ENCODE measurements at regions not wholly inside any gene's neighbourhood (a gene's known extent, or its start where the extent isn't known, plus 50 kb on each side); places are given as distances from the start of the nearest gene placed in this dataset.

GRCh38 chr13:83804356-83804962 lies 77.8 kb downstream of the SLITRK1 start:
- Histone ChIP-seq H3K9me3 (ENCODE audit: control insufficient read depth in 1 of 2, low read length in 2 of 2) (no peaks in the 10 kb centered on the region), H3K4me3 (ENCODE audit: low read length in 2 of 2) (no peak overlapping the region), H3K27ac (ENCODE audit: low read depth, low read length) (no peak overlapping the region), H3K4me1 (ENCODE audit: insufficient read depth, low read length) (no peaks in the 10 kb centered on the region), H3K27me3 (ENCODE audit: insufficient read depth, low read length) (no peaks in the 10 kb centered on the region), H3K36me3 (ENCODE audit: insufficient read depth, low read length) (no peaks in the 10 kb centered on the region)
- intact Hi-C loops (cut with micrococcal nuclease), result no loop called here
- H3K27me3 Mint-ChIP-seq, result no peaks in the 10 kb centered on the region
- DNase-seq, result no peak
- ChIA-PET POLR2A (ENCODE audit: partially characterized antibody) (no interaction called here), CTCF (ENCODE audit: partially characterized antibody) (no interaction called here)
- no peak overlapping the region for H3K27ac Mint-ChIP-seq
- H3K36me3 Mint-ChIP-seq, result no peaks in the 10 kb centered on the region
- no peak overlapping the region for H3K4me3 Mint-ChIP-seq
- H3K9me3 Mint-ChIP-seq, result peaks cover 0 to 5% (median 0%) of the 10 kb centered on the region in 8 donors
- no peaks in the 10 kb centered on the region for H3K4me1 Mint-ChIP-seq

- intact Hi-C loops (cut with micrococcal nuclease), result no loop called here
- no peaks in the 10 kb centered on the region for H3K27me3 Mint-ChIP-seq
- no peak overlapping the region for H3K27ac Mint-ChIP-seq
- Histone ChIP-seq H3K4me3 (ENCODE audit: low read length in 2 of 2) (no peak overlapping the region), H3K27ac (ENCODE audit: low read depth, low read length) (no peak overlapping the region), H3K9me3 (ENCODE audit: control insufficient read depth in 1 of 2, low read length in 2 of 2) (no peaks in the 10 kb centered on the region), H3K27me3 (ENCODE audit: insufficient read depth, low read length) (no peaks in the 10 kb centered on the region), H3K36me3 (ENCODE audit: insufficient read depth, low read length) (no peaks in the 10 kb centered on the region), H3K4me1 (ENCODE audit: insufficient read depth, low read length) (no peaks in the 10 kb centered on the region)
- H3K4me3 Mint-ChIP-seq, result no peak overlapping the region
- no peaks in the 10 kb centered on the region for H3K4me1 Mint-ChIP-seq
- ChIA-PET CTCF (ENCODE audit: partially characterized antibody) (no interaction called here), POLR2A (ENCODE audit: partially characterized antibody) (no interaction called here)
- DNase-seq, result no peak
- H3K9me3 Mint-ChIP-seq, result peaks cover 0 to 3% (median 0%) of the 10 kb centered on the region in 8 donors
- no peaks in the 10 kb centered on the region for H3K36me3 Mint-ChIP-seq
Measured at GRCh38 chr13:83798731-83799130, 83.5 kb downstream of the SLITRK1 start.

- H3K27me3 ChIP-seq (ENCODE audit: insufficient read depth, low read length), result no peaks in the 10 kb centered on the region
- H3K27ac Mint-ChIP-seq, result no peak overlapping the region
- H3K27ac ChIP-seq (ENCODE audit: low read depth, low read length), result no peak overlapping the region
- no peaks in the 10 kb centered on the region for H3K36me3 ChIP-seq (ENCODE audit: insufficient read depth, low read length)
- CTCF ChIA-PET (ENCODE audit: partially characterized antibody), result no interaction called here
- no peaks in the 10 kb centered on the region for H3K27me3 Mint-ChIP-seq
- no peaks in the 10 kb centered on the region for H3K4me1 Mint-ChIP-seq
- H3K36me3 Mint-ChIP-seq, result no peaks in the 10 kb centered on the region
- intact Hi-C loops (cut with micrococcal nuclease), result no loop called here
- no peaks in the 10 kb centered on the region for H3K9me3 ChIP-seq (ENCODE audit: control insufficient read depth in 1 of 2, low read length in 2 of 2)
- POLR2A ChIA-PET (ENCODE audit: partially characterized antibody), result no interaction called here
- DNase-seq, result no peak
- H3K4me3 Mint-ChIP-seq, result no peak overlapping the region
- H3K4me3 ChIP-seq (ENCODE audit: low read length in 2 of 2), result no peak overlapping the region
- H3K4me1 ChIP-seq (ENCODE audit: insufficient read depth, low read length), result no peaks in the 10 kb centered on the region
- H3K9me3 Mint-ChIP-seq, result peaks cover 0 to 1% (median 0%) of the 10 kb centered on the region in 8 donors
Measured at GRCh38 chr13:83796364-83796763, 85.9 kb downstream of the SLITRK1 start.

- H3K36me3 Mint-ChIP-seq, result no peaks in the 10 kb centered on the region
- peaks cover 0 to 1% (median 0%) of the 10 kb centered on the region in 8 donors for H3K9me3 Mint-ChIP-seq
- no peak overlapping the region for H3K4me3 ChIP-seq (ENCODE audit: low read length in 2 of 2)
- no peak overlapping the region for H3K27ac Mint-ChIP-seq
- no peaks in the 10 kb centered on the region for H3K27me3 ChIP-seq (ENCODE audit: insufficient read depth, low read length)
- no peaks in the 10 kb centered on the region for H3K9me3 ChIP-seq (ENCODE audit: control insufficient read depth in 1 of 2, low read length in 2 of 2)
- H3K4me3 Mint-ChIP-seq, result no peak overlapping the region
- no peak for DNase-seq
- ChIA-PET CTCF (ENCODE audit: partially characterized antibody) (no interaction called here), POLR2A (ENCODE audit: partially characterized antibody) (no interaction called here)
- no peaks in the 10 kb centered on the region for H3K36me3 ChIP-seq (ENCODE audit: insufficient read depth, low read length)
- no peaks in the 10 kb centered on the region for H3K4me1 ChIP-seq (ENCODE audit: insufficient read depth, low read length)
- no peaks in the 10 kb centered on the region for H3K4me1 Mint-ChIP-seq
- no peak overlapping the region for H3K27ac ChIP-seq (ENCODE audit: low read depth, low read length)
- no peaks in the 10 kb centered on the region for H3K27me3 Mint-ChIP-seq
- intact Hi-C loops (cut with micrococcal nuclease), result no loop called here
Measured at GRCh38 chr13:83794583-83794982, 87.7 kb downstream of the SLITRK1 start.

GRCh38 chr13:83780227-83780626 lies 102.0 kb downstream of the SLITRK1 start:
- no peak for DNase-seq
- Histone ChIP-seq H3K4me3 (ENCODE audit: low read length in 2 of 2) (no peak overlapping the region), H3K4me1 (ENCODE audit: insufficient read depth, low read length) (no peaks in the 10 kb centered on the region), H3K9me3 (ENCODE audit: control insufficient read depth in 1 of 2, low read length in 2 of 2) (no peaks in the 10 kb centered on the region), H3K27ac (ENCODE audit: low read depth, low read length) (no peak overlapping the region), H3K36me3 (ENCODE audit: insufficient read depth, low read length) (no peaks in the 10 kb centered on the region), H3K27me3 (ENCODE audit: insufficient read depth, low read length) (no peaks in the 10 kb centered on the region)
- POLR2A ChIA-PET (ENCODE audit: partially characterized antibody), result no interaction called here
- H3K27ac Mint-ChIP-seq, result no peak overlapping the region
- intact Hi-C loops (cut with micrococcal nuclease), result no loop called here
- no peaks in the 10 kb centered on the region for H3K36me3 Mint-ChIP-seq
- H3K4me1 Mint-ChIP-seq, result no peaks in the 10 kb centered on the region
- no peak overlapping the region for H3K4me3 Mint-ChIP-seq
- H3K27me3 Mint-ChIP-seq, result no peaks in the 10 kb centered on the region
- CTCF ChIA-PET (ENCODE audit: partially characterized antibody), result no interaction called here
- H3K9me3 Mint-ChIP-seq, result peaks cover 0 to 10% (median 0%) of the 10 kb centered on the region in 8 donors

GRCh38 chr13:83773961-83774360 lies 108.3 kb downstream of the SLITRK1 start:
- POLR2A ChIA-PET (ENCODE audit: partially characterized antibody), result no interaction called here
- H3K9me3 ChIP-seq (ENCODE audit: control insufficient read depth in 1 of 2, low read length in 2 of 2), result no peaks in the 10 kb centered on the region
- DNase-seq, result no peak
- Mint-ChIP-seq H3K4me3 (no peak overlapping the region), H3K27me3 (no peaks in the 10 kb centered on the region), H3K36me3 (no peaks in the 10 kb centered on the region), H3K9me3 (peaks cover 0 to 6% (median under 1%) of the 10 kb centered on the region in 8 donors), H3K27ac (no peak overlapping the region), H3K4me1 (no peaks in the 10 kb centered on the region)
- no peak overlapping the region for H3K27ac ChIP-seq (ENCODE audit: low read depth, low read length)
- intact Hi-C loops (cut with micrococcal nuclease), result no loop called here
- no peaks in the 10 kb centered on the region for H3K36me3 ChIP-seq (ENCODE audit: insufficient read depth, low read length)
- no peaks in the 10 kb centered on the region for H3K27me3 ChIP-seq (ENCODE audit: insufficient read depth, low read length)
- CTCF ChIA-PET (ENCODE audit: partially characterized antibody), result no interaction called here
- no peak overlapping the region for H3K4me3 ChIP-seq (ENCODE audit: low read length in 2 of 2)
- no peaks in the 10 kb centered on the region for H3K4me1 ChIP-seq (ENCODE audit: insufficient read depth, low read length)

- DNase-seq, result no peak
- Histone ChIP-seq H3K27me3 (ENCODE audit: insufficient read depth, low read length) (no peaks in the 10 kb centered on the region), H3K27ac (ENCODE audit: low read depth, low read length) (no peak overlapping the region), H3K4me1 (ENCODE audit: insufficient read depth, low read length) (no peaks in the 10 kb centered on the region), H3K9me3 (ENCODE audit: control insufficient read depth in 1 of 2, low read length in 2 of 2) (no peaks in the 10 kb centered on the region), H3K4me3 (ENCODE audit: low read length in 2 of 2) (no peak overlapping the region), H3K36me3 (ENCODE audit: insufficient read depth, low read length) (no peaks in the 10 kb centered on the region)
- ChIA-PET CTCF (ENCODE audit: partially characterized antibody) (interaction anchor here (0.8 kb wide), 1 partner anchor 10 kb away, joined by 3 read pairs; no protein-coding TSS in a partner anchor), POLR2A (ENCODE audit: partially characterized antibody) (no interaction called here)
- intact Hi-C loops (cut with micrococcal nuclease), result loop anchor here (2.0 kb wide), 1 partner anchor 29 kb away; no protein-coding TSS in a partner anchor
- no peaks in the 10 kb centered on the region for H3K27me3 Mint-ChIP-seq
- no peak overlapping the region for H3K4me3 Mint-ChIP-seq
- H3K4me1 Mint-ChIP-seq, result no peaks in the 10 kb centered on the region
- H3K9me3 Mint-ChIP-seq, result peaks cover 0 to 4% (median 2%) of the 10 kb centered on the region in 8 donors
- H3K36me3 Mint-ChIP-seq, result no peaks in the 10 kb centered on the region
- H3K27ac Mint-ChIP-seq, result no peak overlapping the region
Measured at GRCh38 chr13:83765796-83766195, 116.5 kb downstream of the SLITRK1 start.

- Histone ChIP-seq H3K9me3 (ENCODE audit: control insufficient read depth in 1 of 2, low read length in 2 of 2) (no peaks in the 10 kb centered on the region), H3K4me3 (ENCODE audit: low read length in 2 of 2) (no peak overlapping the region), H3K27ac (ENCODE audit: low read depth, low read length) (no peak overlapping the region), H3K4me1 (ENCODE audit: insufficient read depth, low read length) (no peaks in the 10 kb centered on the region), H3K27me3 (ENCODE audit: insufficient read depth, low read length) (no peaks in the 10 kb centered on the region), H3K36me3 (ENCODE audit: insufficient read depth, low read length) (no peaks in the 10 kb centered on the region)
- Mint-ChIP-seq H3K27ac (no peak overlapping the region), H3K9me3 (peaks cover 0 to 13% (median 0%) of the 10 kb centered on the region in 8 donors), H3K27me3 (no peaks in the 10 kb centered on the region), H3K36me3 (no peaks in the 10 kb centered on the region), H3K4me3 (no peak overlapping the region), H3K4me1 (no peaks in the 10 kb centered on the region)
- intact Hi-C loops (cut with micrococcal nuclease), result no loop called here
- ChIA-PET CTCF (ENCODE audit: partially characterized antibody) (no interaction called here), POLR2A (ENCODE audit: partially characterized antibody) (no interaction called here)
- no peak for DNase-seq
Measured at GRCh38 chr13:83761631-83762030, 120.6 kb downstream of the SLITRK1 start.

Measured in CD4-positive, alpha-beta memory T cell (primary cell).